ENCODE measurements at regions not wholly inside any gene's neighbourhood (a gene's known extent, or its start where the extent isn't known, plus 50 kb on each side); places are given as distances from the start of the nearest gene placed in this dataset.

- Histone ChIP-seq H3K27ac (no peak overlapping the region), H3K4me3 (no peak overlapping the region), H3K27me3 (no peaks in the 10 kb centered on the region), H3K4me1 (no peaks in the 10 kb centered on the region), H3K9me3 (peaks cover 0 to 19% (median 0%) of the 10 kb centered on the region in 4 donors), H3K36me3 (no peaks in the 10 kb centered on the region)
- TF ChIP-seq EP300 (IDR thresholded peaks at IDR 0.05): no peak
- TF ChIP-seq POLR2A (IDR thresholded peaks at IDR 0.05): no peak
- no peak for TF ChIP-seq CTCF (IDR thresholded peaks at IDR 0.05)
- no peak for DNase-seq (ENCODE audit: low spot score in 2 of 2)
Measured at GRCh38 chr1:30488324-30488913, 235.0 kb downstream of the MATN1 start.

- TF ChIP-seq CTCF (IDR thresholded peaks at IDR 0.05) (no peak), POLR2A (IDR thresholded peaks at IDR 0.05) (no peak), EP300 (IDR thresholded peaks at IDR 0.05) (no peak)
- Histone ChIP-seq H3K27ac (no peak overlapping the region), H3K4me1 (no peaks in the 10 kb centered on the region), H3K9me3 (peaks cover 0 to 23% (median 0%) of the 10 kb centered on the region in 4 donors), H3K36me3 (no peaks in the 10 kb centered on the region), H3K4me3 (no peak overlapping the region), H3K27me3 (no peaks in the 10 kb centered on the region)
- 57 to 65% methylated on average over 4 of the region's 4 CpGs for WGBS, 2 donors
- no peak for DNase-seq (ENCODE audit: low spot score in 2 of 2)
Measured at GRCh38 chr1:30487042-30487441, 236.3 kb downstream of the MATN1 start.

GRCh38 chr1:30485072-30485471 lies 238.3 kb downstream of the MATN1 start:
- H3K4me3 ChIP-seq: no peak overlapping the region
- no peak for DNase-seq (ENCODE audit: low spot score in 2 of 2)
- no peak overlapping the region for H3K27ac ChIP-seq
- no peak for TF ChIP-seq EP300 (IDR thresholded peaks at IDR 0.05)
- no peak for TF ChIP-seq POLR2A (IDR thresholded peaks at IDR 0.05)
- TF ChIP-seq CTCF (IDR thresholded peaks at IDR 0.05): no peak
- H3K27me3 ChIP-seq: peaks cover 0 to 1% of the 10 kb centered on the region in 2 donors
- no peaks in the 10 kb centered on the region for H3K4me1 ChIP-seq
- H3K9me3 ChIP-seq: peaks cover 0 to 43% (median 0%) of the 10 kb centered on the region in 4 donors
- 92% methylated on average over 6 of the region's 6 CpGs for WGBS, 2 donors
- H3K36me3 ChIP-seq: no peaks in the 10 kb centered on the region

GRCh38 chr1:30484668-30485067 lies 238.7 kb downstream of the MATN1 start:
- Histone ChIP-seq H3K27me3 (peaks cover 0 to 5% of the 10 kb centered on the region in 2 donors), H3K4me3 (no peak overlapping the region), H3K36me3 (no peaks in the 10 kb centered on the region), H3K9me3 (peaks cover 0 to 47% (median 0%) of the 10 kb centered on the region in 4 donors), H3K4me1 (no peaks in the 10 kb centered on the region), H3K27ac (no peak overlapping the region)
- TF ChIP-seq CTCF (IDR thresholded peaks at IDR 0.05): no peak
- no peak for TF ChIP-seq EP300 (IDR thresholded peaks at IDR 0.05)
- TF ChIP-seq POLR2A (IDR thresholded peaks at IDR 0.05): no peak
- DNase-seq (ENCODE audit: low spot score in 2 of 2): no peak
- 100% methylated on average over 1 of the region's 1 CpG; no CpG with 5 or more reads in 1 of the 2 donors for WGBS, 2 donors

GRCh38 chr1:30479575-30479974 lies 243.8 kb downstream of the MATN1 start:
- WGBS, 2 donors: 78 to 87% methylated on average over 6 to 7 of the region's 7 CpGs

More at GRCh38 chr1:30479575-30479974, 243.8 kb downstream of the MATN1 start:
- Histone ChIP-seq H3K9me3 (peaks cover 0 to 51% (median 0%) of the 10 kb centered on the region in 4 donors), H3K27me3 (peaks cover 0 to 5% of the 10 kb centered on the region in 2 donors), H3K4me3 (no peak overlapping the region), H3K4me1 (no peaks in the 10 kb centered on the region), H3K36me3 (no peaks in the 10 kb centered on the region), H3K27ac (no peak overlapping the region)
- TF ChIP-seq POLR2A (IDR thresholded peaks at IDR 0.05) (no peak), EP300 (IDR thresholded peaks at IDR 0.05) (no peak), CTCF (IDR thresholded peaks at IDR 0.05) (no peak)
- no peak for DNase-seq (ENCODE audit: low spot score in 2 of 2)
